ENCODE measurements at regions not wholly inside any gene's neighbourhood (a gene's known extent, or its start where the extent isn't known, plus 50 kb on each side); places are given as distances from the start of the nearest gene placed in this dataset.

- no peak for DNase-seq (ENCODE audit: low read depth)
- no peak for TF ChIP-seq CTCF (IDR thresholded peaks at IDR 0.05; ENCODE audit: insufficient read depth, low read length)
- H3K4me3 ChIP-seq (ENCODE audit: low read depth, low read length), result no peak overlapping the region
Observed at GRCh38 chr12:107845226-107845979, 70.9 kb downstream of the ASCL4 start.

- DNase-seq (ENCODE audit: low read depth), result peak; percentile 2
- H3K4me3 ChIP-seq (ENCODE audit: low read depth, low read length), result no peak overlapping the region
- no peak for TF ChIP-seq CTCF (IDR thresholded peaks at IDR 0.05; ENCODE audit: insufficient read depth, low read length)
Observed at GRCh38 chr12:107845980-107846659, 71.6 kb downstream of the ASCL4 start.

GRCh38 chr12:107847430-107847829 is 72.9 kb downstream of the ASCL4 start:
- H3K4me3 ChIP-seq (ENCODE audit: low read depth, low read length), result no peak overlapping the region
- peak; percentile 2 for DNase-seq (ENCODE audit: low read depth)
- no peak for TF ChIP-seq CTCF (IDR thresholded peaks at IDR 0.05; ENCODE audit: insufficient read depth, low read length)

DNA sequence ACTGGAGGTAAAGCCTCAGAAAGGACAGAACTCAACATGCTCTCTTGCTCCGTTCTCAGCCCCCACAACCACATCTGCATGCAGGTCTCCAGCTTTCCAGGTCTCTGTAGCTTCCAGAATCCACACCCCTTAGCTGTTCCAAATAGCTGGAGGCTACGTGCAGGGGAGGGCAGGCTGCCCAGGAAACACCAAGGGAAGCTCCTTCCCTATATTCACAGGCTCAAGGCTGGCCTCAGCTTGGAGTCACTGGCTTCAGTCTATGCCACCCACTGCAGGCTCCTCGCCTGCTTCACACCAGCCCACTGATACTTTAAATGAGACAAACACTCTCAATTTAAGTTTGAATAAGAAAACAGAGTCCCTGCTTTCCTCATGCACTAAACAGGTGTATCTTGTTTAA is 73.3 kb downstream of the ASCL4 start:
- TF ChIP-seq CTCF (IDR thresholded peaks at IDR 0.05; ENCODE audit: insufficient read depth, low read length), result no peak
- no peak for DNase-seq (ENCODE audit: low read depth)
- H3K4me3 ChIP-seq (ENCODE audit: low read depth, low read length), result no peak overlapping the region

GRCh38 chr12:107853479-107853878 is 79.0 kb downstream of the ASCL4 start:
- DNase-seq (ENCODE audit: low read depth), result no peak
- H3K4me3 ChIP-seq (ENCODE audit: low read depth, low read length), result no peak overlapping the region
- TF ChIP-seq CTCF (IDR thresholded peaks at IDR 0.05; ENCODE audit: insufficient read depth, low read length), result no peak

DNA sequence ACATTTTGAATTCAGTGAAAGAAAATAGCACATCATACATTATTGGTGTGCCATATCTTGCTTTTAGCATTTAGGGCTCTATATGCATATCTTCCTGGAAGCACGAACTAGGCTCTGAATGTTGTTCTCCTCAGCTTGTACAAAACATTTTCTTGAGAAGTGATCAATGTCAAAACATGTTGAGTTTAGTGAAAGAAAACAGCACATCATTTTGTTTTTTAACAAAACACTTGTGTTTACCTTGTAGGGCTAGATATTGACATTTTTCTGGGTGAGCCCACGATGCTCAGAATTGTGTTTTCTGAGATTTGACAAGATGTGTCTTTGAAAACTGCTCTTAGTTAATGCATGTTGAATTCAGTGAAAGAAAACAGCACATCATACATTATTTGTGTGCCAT is 81.0 kb downstream of the ASCL4 start:
- no peak for TF ChIP-seq CTCF (IDR thresholded peaks at IDR 0.05; ENCODE audit: insufficient read depth, low read length)

More for the DNA sequence above, 81.0 kb downstream of the ASCL4 start:
- no peak for DNase-seq (ENCODE audit: low read depth)
- no peak overlapping the region for H3K4me3 ChIP-seq (ENCODE audit: low read depth, low read length)

Data from fibroblast of the aortic adventitia (primary cell).